HepG2 (cell line): ENCODE measurements at regions not wholly inside any gene's neighbourhood (a gene's known extent, or its start where the extent isn't known, plus 50 kb on each side); places are given as distances from the start of the nearest gene placed in this dataset.

Experiments
- CHD2 ChIP-seq: IDR thresholded peaks from 2 replicates; pipeline ENCODE4 v1.6.1; 2011; ENCODE audit warnings: low read depth, low read length, improper control_type of control experiment
- FOXP1 ChIP-seq, 2 experiments: fragments of 450-650 bp in 1 of 2; IDR thresholded peaks; 2 replicates each; pipeline ENCODE4 v1.6.1; 2017 to 2018; ENCODE audit warnings: antibody characterized with exemption in 1 of 2
- GTF3A ChIP-seq: sonication (generic); formaldehyde crosslinking; conservative IDR thresholded peaks from 2 replicates; pipeline ENCODE4 v1.4.0; 2020; ENCODE audit warnings: mild to moderate bottlenecking, missing genetic modification reagents
- HNF4A ChIP-seq: sonication (generic); formaldehyde crosslinking; IDR thresholded peaks from 2 replicates; pipeline ENCODE4 v1.4.0; 2020; ENCODE audit warnings: missing genetic modification reagents
- JUN ChIP-seq: sonication (generic); formaldehyde crosslinking; IDR thresholded peaks from 2 replicates; pipeline ENCODE4 v1.4.0; 2020; ENCODE audit warnings: mild to moderate bottlenecking, missing genetic modification reagents
- MAFK ChIP-seq, 2 experiments: IDR thresholded peaks in 1 of 2; conservative IDR thresholded peaks in 1 of 2; 2 replicates each; pipeline ENCODE4 v1.6.1; 2011; ENCODE audit warnings: improper control_type of control experiment in 2 of 2, low read length in 2 of 2
- RXRA ChIP-seq: sonication (generic); formaldehyde crosslinking; IDR thresholded peaks from 2 replicates; pipeline ENCODE4 v1.5.1; 2020; ENCODE audit warnings: missing genetic modification reagents
- SRSF4 ChIP-seq: fragments of 200-400 bp; formaldehyde crosslinking; IDR thresholded peaks from one replicate; pipeline ENCODE4 v1.6.1; 2018; ENCODE audit warnings: mild to moderate bottlenecking, low read depth, low read length, moderate library complexity; ENCODE audit not compliant: poor library complexity, severe bottlenecking
- ZBTB26 ChIP-seq: IDR thresholded peaks from 2 replicates; pipeline ENCODE4 v1.6.1; 2016; ENCODE audit warnings: missing compliant biosample characterization, missing genetic modification reagents, borderline replicate concordance
- ZFYVE20 ChIP-seq: sonication (generic); formaldehyde crosslinking; IDR thresholded peaks from 2 replicates; pipeline ENCODE4 v1.8.0; 2023; ENCODE audit warnings: low read depth, mild to moderate bottlenecking, moderate library complexity, missing genetic modification reagents, borderline replicate concordance
- ZNF292 ChIP-seq: sonication (generic); formaldehyde crosslinking; IDR thresholded peaks from 2 replicates; pipeline ENCODE4 v1.8.1; 2022; ENCODE audit warnings: mild to moderate bottlenecking, low read depth, missing genetic modification reagents, borderline replicate concordance
- ZNF468 ChIP-seq: sonication (generic); formaldehyde crosslinking; IDR thresholded peaks from 2 replicates; pipeline ENCODE4 v1.8.0; 2022; ENCODE audit warnings: mild to moderate bottlenecking, moderate library complexity, missing genetic modification reagents
- ZNF530 ChIP-seq: sonication (generic); formaldehyde crosslinking; IDR thresholded peaks from 2 replicates; pipeline ENCODE4 v1.5.0; 2020; ENCODE audit warnings: low read depth, mild to moderate bottlenecking, missing genetic modification reagents
- ZNF615 ChIP-seq: sonication (generic); formaldehyde crosslinking; IDR thresholded peaks from 2 replicates; pipeline ENCODE4 v1.5.0; 2020; ENCODE audit warnings: mild to moderate bottlenecking, missing genetic modification reagents, borderline replicate concordance
- ZNF766 ChIP-seq: sonication (generic); formaldehyde crosslinking; IDR thresholded peaks from 2 replicates; pipeline ENCODE4 v1.5.0; 2020; ENCODE audit warnings: missing genetic modification reagents, borderline replicate concordance
- ZNF777 ChIP-seq: sonication (generic); formaldehyde crosslinking; IDR thresholded peaks from 2 replicates; pipeline ENCODE4 v1.4.0; 2020; ENCODE audit warnings: missing genetic modification reagents
- ZSCAN30 ChIP-seq: sonication (generic); formaldehyde crosslinking; IDR thresholded peaks from 2 replicates; pipeline ENCODE4 v1.5.0; 2020; ENCODE audit warnings: mild to moderate bottlenecking, missing genetic modification reagents
- TF ChIP-seq, protein P1 (sequence below): sonication (generic); formaldehyde crosslinking; conservative IDR thresholded peaks from 2 replicates; pipeline ENCODE4 v1.8.0; 2022; ENCODE audit warnings: missing genetic modification reagents
- TF ChIP-seq, protein P2 (sequence below): sonication (generic); formaldehyde crosslinking; IDR thresholded peaks from 2 replicates; pipeline ENCODE4 v1.5.0; 2020; ENCODE audit warnings: mild to moderate bottlenecking, missing genetic modification reagents, moderate library complexity
- TF ChIP-seq, protein P3 (sequence below): fragments of 450-650 bp; IDR thresholded peaks from 2 replicates; pipeline ENCODE4 v1.6.1; 2017; ENCODE audit warnings: mild to moderate bottlenecking
- TF ChIP-seq, protein P4 (sequence below): IDR thresholded peaks from 2 replicates; pipeline ENCODE4 v1.6.1; 2016; ENCODE audit warnings: control low read depth

GRCh38 chr20:50388733-50389437 lies 121.3 kb upstream of the PTPN1 start (continued):
- peak in 1 of 2 experiments; percentile 18; a peak in 2 of 4 replicates for TF ChIP-seq MAFK (conservative IDR thresholded peaks at IDR 0.05 in 1 of 2, IDR thresholded peaks at IDR 0.05 in 1 of 2; ENCODE audit: low read length in 2 of 2)
- peak; percentile 80 for TF ChIP-seq ZBTB26 (CRISPR knock-in tag)
- TF ChIP-seq ZNF530 (CRISPR knock-in tag) = no peak
- no peak; the same call in 1 of the 2 replicates for TF ChIP-seq ZSCAN30 (CRISPR knock-in tag)
- TF ChIP-seq, protein P1, sequence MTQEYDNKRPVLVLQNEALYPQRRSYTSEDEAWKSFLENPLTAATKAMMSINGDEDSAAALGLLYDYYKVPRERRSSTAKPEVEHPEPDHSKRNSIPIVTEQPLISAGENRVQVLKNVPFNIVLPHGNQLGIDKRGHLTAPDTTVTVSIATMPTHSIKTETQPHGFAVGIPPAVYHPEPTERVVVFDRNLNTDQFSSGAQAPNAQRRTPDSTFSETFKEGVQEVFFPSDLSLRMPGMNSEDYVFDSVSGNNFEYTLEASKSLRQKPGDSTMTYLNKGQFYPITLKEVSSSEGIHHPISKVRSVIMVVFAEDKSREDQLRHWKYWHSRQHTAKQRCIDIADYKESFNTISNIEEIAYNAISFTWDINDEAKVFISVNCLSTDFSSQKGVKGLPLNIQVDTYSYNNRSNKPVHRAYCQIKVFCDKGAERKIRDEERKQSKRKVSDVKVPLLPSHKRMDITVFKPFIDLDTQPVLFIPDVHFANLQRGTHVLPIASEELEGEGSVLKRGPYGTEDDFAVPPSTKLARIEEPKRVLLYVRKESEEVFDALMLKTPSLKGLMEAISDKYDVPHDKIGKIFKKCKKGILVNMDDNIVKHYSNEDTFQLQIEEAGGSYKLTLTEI = no peak
- TF ChIP-seq SRSF4 = no peak
- peak; percentile 71 for TF ChIP-seq FOXP1 (IDR thresholded peaks at IDR 0.05)
- TF ChIP-seq FOXP1 (CRISPR knock-in tag; IDR thresholded peaks at IDR 0.05) = peak; percentile 94
- TF ChIP-seq JUN = no peak; the same call in 1 of the 2 replicates
- TF ChIP-seq HNF4A (CRISPR knock-in tag) = peak; percentile 97
- TF ChIP-seq ZFYVE20 (CRISPR knock-in tag) = no peak
- TF ChIP-seq, protein P2, sequence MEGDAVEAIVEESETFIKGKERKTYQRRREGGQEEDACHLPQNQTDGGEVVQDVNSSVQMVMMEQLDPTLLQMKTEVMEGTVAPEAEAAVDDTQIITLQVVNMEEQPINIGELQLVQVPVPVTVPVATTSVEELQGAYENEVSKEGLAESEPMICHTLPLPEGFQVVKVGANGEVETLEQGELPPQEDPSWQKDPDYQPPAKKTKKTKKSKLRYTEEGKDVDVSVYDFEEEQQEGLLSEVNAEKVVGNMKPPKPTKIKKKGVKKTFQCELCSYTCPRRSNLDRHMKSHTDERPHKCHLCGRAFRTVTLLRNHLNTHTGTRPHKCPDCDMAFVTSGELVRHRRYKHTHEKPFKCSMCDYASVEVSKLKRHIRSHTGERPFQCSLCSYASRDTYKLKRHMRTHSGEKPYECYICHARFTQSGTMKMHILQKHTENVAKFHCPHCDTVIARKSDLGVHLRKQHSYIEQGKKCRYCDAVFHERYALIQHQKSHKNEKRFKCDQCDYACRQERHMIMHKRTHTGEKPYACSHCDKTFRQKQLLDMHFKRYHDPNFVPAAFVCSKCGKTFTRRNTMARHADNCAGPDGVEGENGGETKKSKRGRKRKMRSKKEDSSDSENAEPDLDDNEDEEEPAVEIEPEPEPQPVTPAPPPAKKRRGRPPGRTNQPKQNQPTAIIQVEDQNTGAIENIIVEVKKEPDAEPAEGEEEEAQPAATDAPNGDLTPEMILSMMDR (CRISPR knock-in tag) = no peak
- no peak; the same call in 1 of the 2 replicates for TF ChIP-seq ZNF766 (CRISPR knock-in tag)
- TF ChIP-seq ZNF615 (CRISPR knock-in tag) = no peak
- TF ChIP-seq CHD2 = 0 out of 2 replicates have a peak, but pooled peaks have one; percentile 18
- peak; percentile 82; the same call in 1 of the 2 replicates for TF ChIP-seq RXRA (CRISPR knock-in tag)
- TF ChIP-seq ZNF468 (CRISPR knock-in tag) = no peak
- peak; percentile 90; the same call in 1 of the 2 replicates for TF ChIP-seq ZNF292 (CRISPR knock-in tag)
- no peak for TF ChIP-seq ZNF777 (CRISPR knock-in tag)
- TF ChIP-seq, protein P3, sequence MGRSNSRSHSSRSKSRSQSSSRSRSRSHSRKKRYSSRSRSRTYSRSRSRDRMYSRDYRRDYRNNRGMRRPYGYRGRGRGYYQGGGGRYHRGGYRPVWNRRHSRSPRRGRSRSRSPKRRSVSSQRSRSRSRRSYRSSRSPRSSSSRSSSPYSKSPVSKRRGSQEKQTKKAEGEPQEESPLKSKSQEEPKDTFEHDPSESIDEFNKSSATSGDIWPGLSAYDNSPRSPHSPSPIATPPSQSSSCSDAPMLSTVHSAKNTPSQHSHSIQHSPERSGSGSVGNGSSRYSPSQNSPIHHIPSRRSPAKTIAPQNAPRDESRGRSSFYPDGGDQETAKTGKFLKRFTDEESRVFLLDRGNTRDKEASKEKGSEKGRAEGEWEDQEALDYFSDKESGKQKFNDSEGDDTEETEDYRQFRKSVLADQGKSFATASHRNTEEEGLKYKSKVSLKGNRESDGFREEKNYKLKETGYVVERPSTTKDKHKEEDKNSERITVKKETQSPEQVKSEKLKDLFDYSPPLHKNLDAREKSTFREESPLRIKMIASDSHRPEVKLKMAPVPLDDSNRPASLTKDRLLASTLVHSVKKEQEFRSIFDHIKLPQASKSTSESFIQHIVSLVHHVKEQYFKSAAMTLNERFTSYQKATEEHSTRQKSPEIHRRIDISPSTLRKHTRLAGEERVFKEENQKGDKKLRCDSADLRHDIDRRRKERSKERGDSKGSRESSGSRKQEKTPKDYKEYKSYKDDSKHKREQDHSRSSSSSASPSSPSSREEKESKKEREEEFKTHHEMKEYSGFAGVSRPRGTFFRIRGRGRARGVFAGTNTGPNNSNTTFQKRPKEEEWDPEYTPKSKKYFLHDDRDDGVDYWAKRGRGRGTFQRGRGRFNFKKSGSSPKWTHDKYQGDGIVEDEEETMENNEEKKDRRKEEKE = no peak
- TF ChIP-seq, protein P4, sequence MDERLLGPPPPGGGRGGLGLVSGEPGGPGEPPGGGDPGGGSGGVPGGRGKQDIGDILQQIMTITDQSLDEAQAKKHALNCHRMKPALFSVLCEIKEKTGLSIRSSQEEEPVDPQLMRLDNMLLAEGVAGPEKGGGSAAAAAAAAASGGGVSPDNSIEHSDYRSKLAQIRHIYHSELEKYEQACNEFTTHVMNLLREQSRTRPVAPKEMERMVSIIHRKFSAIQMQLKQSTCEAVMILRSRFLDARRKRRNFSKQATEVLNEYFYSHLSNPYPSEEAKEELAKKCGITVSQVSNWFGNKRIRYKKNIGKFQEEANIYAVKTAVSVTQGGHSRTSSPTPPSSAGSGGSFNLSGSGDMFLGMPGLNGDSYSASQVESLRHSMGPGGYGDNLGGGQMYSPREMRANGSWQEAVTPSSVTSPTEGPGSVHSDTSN (CRISPR knock-in tag) = peak; percentile 72
- peak; percentile 79; the same call in 1 of the 2 replicates for TF ChIP-seq GTF3A (CRISPR knock-in tag)
